ENCODE measurements at regions not wholly inside any gene's neighbourhood (a gene's known extent, or its start where the extent isn't known, plus 50 kb on each side); places are given as distances from the start of the nearest gene placed in this dataset.

DNA sequence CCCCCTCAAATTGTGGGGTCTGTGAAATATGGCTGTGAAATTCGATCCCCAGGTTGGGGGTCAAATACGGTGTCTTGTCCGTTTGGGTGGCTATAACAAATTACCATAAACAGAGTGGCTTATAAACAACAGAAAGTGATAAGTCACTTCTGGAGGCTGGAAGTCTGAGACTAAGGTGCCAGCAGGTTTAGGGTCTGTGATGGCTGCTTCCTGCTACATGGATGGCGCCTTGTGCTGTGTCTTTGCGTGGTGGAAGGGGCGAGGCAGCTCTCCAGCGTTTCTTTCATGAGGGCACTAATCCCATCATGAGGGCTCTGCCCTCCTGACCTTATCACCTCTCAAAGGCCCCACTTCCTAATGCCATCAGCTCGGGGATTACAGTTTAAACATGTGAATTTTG is 120.0 kb downstream of the IRF8 start:
- H3K36me3 ChIP-seq = no peaks in the 10 kb centered on the region
- intact Hi-C loops (cut with DNase I) = loop anchor here (10.0 kb wide), 1 partner anchor 194 kb away; no protein-coding TSS in a partner anchor
- H3K4me1 ChIP-seq = peaks cover 6% of the 10 kb centered on the region
- no peak for TF ChIP-seq CTCF (IDR thresholded peaks at IDR 0.05)
- H3K9me3 ChIP-seq = peaks cover 10% of the 10 kb centered on the region
- peak overlapping the region; percentile 28 for H3K27ac ChIP-seq
- peaks cover 17% of the 10 kb centered on the region for H3K27me3 ChIP-seq (ENCODE audit: low read depth)
- DNase-seq (no peak), ATAC-seq (no peak)
- H3K4me3 ChIP-seq = no peak overlapping the region

GRCh38 chr16:86019446-86020047 is 120.6 kb downstream of the IRF8 start:
- Histone ChIP-seq H3K36me3 (no peaks in the 10 kb centered on the region), H3K27ac (no peak overlapping the region), H3K9me3 (peaks cover 15% of the 10 kb centered on the region), H3K27me3 (ENCODE audit: low read depth) (peaks cover 17% of the 10 kb centered on the region), H3K4me1 (peaks cover 6% of the 10 kb centered on the region), H3K4me3 (no peak overlapping the region)
- TF ChIP-seq CTCF (IDR thresholded peaks at IDR 0.05) = peak; percentile 22
- ATAC-seq (no peak), DNase-seq (no peak)
- intact Hi-C loops (cut with DNase I) = loop anchor here (10.0 kb wide), 1 partner anchor 195 kb away; no protein-coding TSS in a partner anchor

DNA sequence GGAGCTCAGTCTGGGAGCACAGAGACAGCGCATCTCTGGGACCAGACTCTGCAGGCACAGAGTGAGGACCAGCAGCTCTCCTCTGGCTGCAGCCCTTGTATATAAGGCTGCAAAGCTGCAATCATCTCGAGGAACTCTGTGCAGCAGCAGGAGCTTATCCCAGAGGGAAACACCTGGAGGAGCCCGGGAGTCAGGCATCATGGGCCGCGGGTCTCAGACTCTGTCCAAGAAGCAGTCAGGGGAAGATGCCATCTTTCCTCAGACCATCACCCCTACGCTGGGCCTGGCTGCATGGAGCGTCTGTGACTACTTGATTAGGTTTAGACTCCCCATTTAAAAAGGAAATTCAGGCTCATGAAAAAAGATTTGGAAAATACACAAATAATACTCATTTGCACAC is 122.0 kb downstream of the IRF8 start:
- TF ChIP-seq CTCF (IDR thresholded peaks at IDR 0.05) = no peak
- H3K4me1 ChIP-seq = peaks cover 6% of the 10 kb centered on the region
- peaks cover 17% of the 10 kb centered on the region for H3K27me3 ChIP-seq (ENCODE audit: low read depth)
- H3K9me3 ChIP-seq = peaks cover 15% of the 10 kb centered on the region
- DNase-seq (no peak), ATAC-seq (no peak)
- intact Hi-C loops (cut with DNase I) = no loop called here
- H3K27ac ChIP-seq = no peak overlapping the region
- no peak overlapping the region for H3K4me3 ChIP-seq
- H3K36me3 ChIP-seq = no peaks in the 10 kb centered on the region

DNA sequence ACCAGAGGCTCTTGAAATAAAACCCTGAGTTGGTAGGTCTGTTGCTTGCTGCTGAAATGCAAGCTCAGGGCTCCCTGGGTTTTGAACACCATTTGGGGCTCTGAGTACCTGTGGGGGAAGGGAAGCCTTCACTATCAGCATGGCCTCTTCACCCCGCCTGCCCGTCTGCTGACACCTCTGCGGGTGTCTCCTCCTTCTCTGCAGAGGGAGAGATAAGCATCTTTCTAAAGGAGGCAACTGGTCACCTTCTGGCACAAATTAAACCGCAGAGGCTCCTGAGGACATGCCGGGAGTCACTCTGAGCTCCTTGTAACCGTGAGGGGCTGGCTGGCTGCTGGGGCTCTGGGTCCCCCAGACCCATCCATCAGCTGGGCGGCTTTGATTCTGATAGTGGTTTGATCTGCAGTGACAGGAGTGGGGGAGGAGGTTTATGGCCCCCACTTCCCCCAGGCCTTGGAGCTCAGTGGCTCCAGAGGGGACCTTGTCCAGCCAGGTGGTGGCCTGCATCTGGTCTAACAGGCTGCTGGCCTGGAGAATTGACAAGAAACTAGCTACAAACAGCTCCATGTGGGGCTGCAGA is 123.5 kb downstream of the IRF8 start:
- ATAC-seq (no peak), DNase-seq (no peak)
- Histone ChIP-seq H3K9me3 (peaks cover 15% of the 10 kb centered on the region), H3K4me3 (no peak overlapping the region), H3K27me3 (ENCODE audit: low read depth) (peaks cover 17% of the 10 kb centered on the region), H3K4me1 (peaks cover 6% of the 10 kb centered on the region), H3K27ac (no peak overlapping the region), H3K36me3 (no peaks in the 10 kb centered on the region)
- intact Hi-C loops (cut with DNase I) = no loop called here
- no peak for TF ChIP-seq CTCF (IDR thresholded peaks at IDR 0.05)

DNA sequence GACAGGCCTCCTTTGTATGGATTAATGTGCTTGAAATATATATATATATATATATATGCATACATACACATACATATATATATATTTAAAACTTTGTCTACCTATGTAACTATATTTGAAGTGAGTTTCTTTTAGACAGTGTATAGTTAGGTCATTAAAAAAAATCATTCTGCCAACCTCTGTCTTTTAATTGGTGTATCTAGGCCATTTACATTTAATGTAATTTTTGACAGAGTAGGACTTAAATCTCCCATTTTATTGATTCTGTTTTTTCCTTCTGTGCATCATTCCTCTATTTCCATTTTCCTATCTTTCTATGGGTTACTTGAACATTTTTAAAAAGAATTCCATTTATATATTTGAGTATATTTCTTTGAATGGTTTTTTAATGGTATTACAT is 125.2 kb downstream of the IRF8 start:
- H3K27me3 ChIP-seq (ENCODE audit: low read depth) = peaks cover 24% of the 10 kb centered on the region
- H3K4me3 ChIP-seq = no peak overlapping the region
- H3K4me1 ChIP-seq = peaks cover 3% of the 10 kb centered on the region
- DNase-seq = no peak
- no peaks in the 10 kb centered on the region for H3K36me3 ChIP-seq
- H3K9me3 ChIP-seq = peaks cover 15% of the 10 kb centered on the region
- ATAC-seq = no peak
- H3K27ac ChIP-seq = no peak overlapping the region
- intact Hi-C loops (cut with DNase I) = no loop called here
- no peak for TF ChIP-seq CTCF (IDR thresholded peaks at IDR 0.05)
